GM18858 (cell line): ENCODE measurements at regions not wholly inside any gene's neighbourhood (a gene's known extent, or its start where the extent isn't known, plus 50 kb on each side); places are given as distances from the start of the nearest gene placed in this dataset.

ENCODE experiments used
- ATAC-seq: cut with Tn5 transposase; IDR thresholded peaks from one replicate; pipeline ENCODE4 v1.9.1; 2021; ENCODE audit not compliant: unreplicated experiment

DNA sequence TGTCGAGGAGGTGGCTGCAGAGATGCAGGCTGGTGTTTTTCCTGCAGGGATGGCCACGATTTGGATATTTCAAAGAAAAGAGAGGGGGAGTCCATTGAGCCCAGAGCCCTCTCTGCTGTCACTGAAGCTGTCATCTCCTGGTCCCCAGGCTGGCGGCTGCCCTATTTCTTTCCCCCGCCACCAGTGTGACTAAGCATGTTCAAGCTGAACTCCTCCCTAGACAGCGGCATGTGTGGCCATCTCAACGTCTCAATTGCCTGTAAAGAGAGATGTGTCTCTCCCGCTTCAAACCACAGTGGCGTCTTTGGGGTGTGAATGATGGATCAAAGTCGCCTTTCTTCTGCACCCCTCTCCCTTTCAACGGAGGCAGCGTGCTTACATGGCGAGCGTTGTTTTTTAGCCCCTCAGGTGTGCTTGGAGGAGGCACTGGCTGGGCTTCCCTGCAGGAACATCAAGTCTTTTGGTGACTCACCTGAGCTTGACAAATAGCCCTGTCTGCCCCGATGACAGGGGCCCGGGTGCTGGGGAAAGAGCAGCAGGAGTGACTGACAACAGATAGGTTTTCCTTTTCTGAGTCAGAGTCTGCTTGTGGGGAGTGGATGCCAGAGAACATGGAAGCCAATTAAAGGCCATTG lies 346.4 kb upstream of the AJAP1 start:
- no peak for ATAC-seq

GRCh38 chr1:4308806-4309205 lies 345.6 kb upstream of the AJAP1 start:
- ATAC-seq, result no peak

DNA sequence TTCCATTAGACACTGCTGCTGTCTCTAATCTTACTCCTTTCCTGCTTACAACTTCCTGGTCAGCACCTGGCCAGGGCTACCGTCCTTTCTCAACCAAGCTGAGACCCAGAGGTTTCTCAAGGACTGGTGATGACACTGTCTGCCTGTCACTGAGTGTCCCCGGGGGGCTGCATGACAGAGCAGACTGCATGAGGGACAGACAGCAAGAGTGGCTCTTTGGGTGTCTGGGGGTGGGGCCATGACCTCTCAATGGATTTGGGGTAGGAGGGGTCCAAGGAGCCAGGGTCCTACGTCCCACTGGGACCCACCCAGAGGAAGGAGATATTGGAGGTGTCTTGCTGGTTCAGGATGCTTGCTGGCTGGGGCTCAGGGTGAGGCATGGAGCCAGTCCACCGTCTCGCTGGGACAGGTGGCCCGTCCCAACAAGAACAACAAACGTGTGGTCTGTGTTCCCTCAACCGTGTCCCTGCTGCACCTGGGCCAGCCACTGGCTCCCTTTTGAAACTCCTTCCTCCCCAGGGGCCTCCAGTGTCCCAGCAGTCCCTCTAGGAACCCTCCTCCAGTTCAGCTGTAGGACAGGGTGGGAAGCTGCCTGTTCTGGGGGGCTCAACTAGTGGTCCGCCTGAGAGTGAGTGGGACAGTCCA lies 344.6 kb upstream of the AJAP1 start:
- no peak for ATAC-seq

DNA sequence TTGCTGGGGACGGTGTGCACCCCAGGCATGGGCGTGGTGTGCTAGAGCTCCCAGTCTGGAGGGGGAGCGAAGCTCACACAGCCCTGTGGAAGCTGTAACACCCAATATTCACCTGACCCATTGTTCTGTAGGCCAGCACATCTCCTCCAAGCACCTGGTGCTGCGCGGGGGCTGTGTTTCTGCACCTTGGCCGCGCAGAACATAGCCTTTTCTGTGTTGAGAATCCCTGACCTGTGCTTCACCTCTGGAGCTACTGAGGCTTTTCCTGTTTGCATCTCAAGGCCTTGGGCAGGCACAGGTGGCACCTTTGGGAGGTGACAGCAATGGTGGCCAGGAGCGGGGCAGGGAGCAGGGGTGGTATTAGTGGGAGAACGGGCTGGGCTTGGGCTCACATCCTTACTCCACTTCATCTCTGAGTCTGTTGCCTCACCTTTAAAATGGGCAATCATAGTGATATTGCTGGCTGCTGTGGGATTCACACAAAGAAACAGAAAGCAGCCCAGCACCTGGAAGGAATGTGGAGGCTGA lies 343.9 kb upstream of the AJAP1 start:
- ATAC-seq, result no peak

GRCh38 chr1:4312024-4312423 lies 342.4 kb upstream of the AJAP1 start:
- no peak for ATAC-seq

DNA sequence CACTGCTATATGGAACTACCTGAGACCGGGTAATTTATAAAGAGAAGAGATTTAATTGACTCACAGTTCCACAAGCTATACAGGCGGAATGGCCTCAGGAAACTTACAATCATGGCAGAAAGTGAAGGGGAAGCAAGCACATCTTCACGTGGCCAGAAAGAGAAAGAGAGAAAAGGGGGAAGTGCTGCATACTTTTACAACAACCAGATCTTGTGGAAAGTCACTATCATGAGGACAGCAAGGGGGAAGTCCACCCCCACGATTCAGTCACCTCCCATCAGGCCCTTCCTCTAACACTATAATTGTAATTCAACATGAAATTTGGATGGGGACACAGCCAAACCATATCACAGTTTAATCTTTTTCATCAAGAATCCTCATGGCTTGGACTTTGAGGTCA lies 339.2 kb upstream of the AJAP1 start:
- no peak for ATAC-seq

- ATAC-seq, result no peak
These were observed 337.2 kb upstream of the AJAP1 start for GRCh38 chr1:4317207-4317606.

GRCh38 chr1:4318720-4319119 lies 335.7 kb upstream of the AJAP1 start:
- no peak for ATAC-seq

GRCh38 chr1:4319496-4319895 lies 334.9 kb upstream of the AJAP1 start:
- no peak for ATAC-seq

- no peak for ATAC-seq
These were observed 331.5 kb upstream of the AJAP1 start for GRCh38 chr1:4322881-4323280.

- no peak for ATAC-seq
These were observed 331.1 kb upstream of the AJAP1 start for GRCh38 chr1:4323309-4323708.

GRCh38 chr1:4324525-4324924 lies 329.9 kb upstream of the AJAP1 start:
- no peak for ATAC-seq

GRCh38 chr1:4327142-4327541 lies 327.3 kb upstream of the AJAP1 start:
- no peak for ATAC-seq

- no peak for ATAC-seq
These were observed 325.9 kb upstream of the AJAP1 start for GRCh38 chr1:4328402-4329071.

GRCh38 chr1:4330805-4331766 lies 323.3 kb upstream of the AJAP1 start:
- ATAC-seq, result no peak

GRCh38 chr1:4331767-4332163 lies 322.6 kb upstream of the AJAP1 start:
- ATAC-seq, result no peak

GRCh38 chr1:4336507-4336906 lies 317.9 kb upstream of the AJAP1 start:
- no peak for ATAC-seq

DNA sequence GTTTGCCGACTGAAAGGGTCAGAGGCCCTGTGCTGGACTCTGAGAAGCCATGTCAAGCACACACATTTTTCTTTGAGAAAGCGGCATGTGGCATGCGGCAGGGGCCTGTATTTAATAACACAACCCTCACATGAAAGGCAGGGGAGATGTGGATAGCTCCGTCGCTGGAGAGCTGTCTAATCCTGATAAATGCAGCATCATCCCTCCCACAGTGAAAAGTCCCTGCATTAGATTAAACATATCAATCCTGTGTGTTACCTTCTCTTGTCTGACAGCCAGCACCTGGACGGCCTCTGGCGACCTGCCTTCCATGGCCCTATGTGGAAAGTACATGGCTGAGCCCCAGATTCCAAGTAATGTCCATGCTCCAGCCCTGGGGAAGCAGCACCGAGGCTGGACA lies 313.0 kb upstream of the AJAP1 start:
- no peak for ATAC-seq

DNA sequence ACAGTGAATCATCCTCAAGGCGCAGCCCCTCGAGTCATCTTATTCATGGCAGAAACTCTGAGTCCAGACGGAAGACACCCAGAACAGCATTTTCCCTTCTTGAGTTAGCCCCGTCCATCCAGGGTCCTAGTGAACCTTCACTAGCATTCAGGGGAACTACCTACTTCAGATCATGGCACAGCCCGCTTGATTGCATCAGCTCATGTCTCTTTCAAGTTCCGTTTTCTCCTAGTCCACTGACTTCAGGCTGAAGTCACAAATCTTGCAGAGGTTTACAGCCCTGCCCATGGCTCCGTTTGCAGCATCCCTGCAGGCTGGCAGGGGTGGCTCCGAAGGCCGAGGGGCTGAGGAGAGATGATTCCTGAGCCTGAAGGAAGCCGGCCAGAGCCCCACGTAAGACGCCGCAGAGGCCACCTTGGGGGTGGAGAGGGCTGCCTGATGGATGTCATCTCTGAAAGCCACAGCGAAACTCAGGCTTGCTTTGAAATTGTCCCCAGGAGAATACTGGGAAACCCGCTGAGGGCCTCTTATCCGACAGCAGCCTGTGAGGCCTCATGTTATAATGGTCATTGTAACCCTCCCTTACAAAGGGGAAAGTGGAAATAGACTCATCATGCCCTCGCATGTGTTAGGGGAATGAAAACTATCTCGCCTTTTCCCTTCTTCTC lies 310.2 kb upstream of the AJAP1 start:
- no peak for ATAC-seq

DNA sequence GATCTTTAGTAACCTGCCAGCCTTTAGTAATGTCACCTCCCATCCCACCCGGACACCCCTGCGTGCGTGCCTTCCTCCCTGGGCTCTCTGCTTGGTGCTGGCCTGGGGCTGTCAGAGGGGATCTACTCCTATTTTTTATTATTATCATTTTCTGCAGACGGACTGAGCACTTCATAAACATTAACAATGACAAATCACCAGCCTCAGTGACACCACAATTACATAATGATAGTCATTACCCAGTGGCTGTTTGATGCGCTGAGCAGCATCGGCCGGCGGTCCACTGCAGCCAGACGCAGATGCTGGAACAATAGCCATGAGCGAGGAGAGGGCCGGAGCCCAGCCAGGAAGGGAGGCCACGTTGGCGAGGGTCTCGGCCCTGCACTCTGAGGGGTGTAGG lies 309.3 kb upstream of the AJAP1 start:
- ATAC-seq, result no peak

- ATAC-seq, result no peak
These were observed 308.3 kb upstream of the AJAP1 start for GRCh38 chr1:4346131-4346530.
